ENCODE measurements at regions not wholly inside any gene's neighbourhood (a gene's known extent, or its start where the extent isn't known, plus 50 kb on each side); places are given as distances from the start of the nearest gene placed in this dataset.

GRCh38 chr1:5812295-5812694, 179.9 kb downstream of the NPHP4 start:
- no peak for DNase-seq (ENCODE audit: low spot score)

- no peak for DNase-seq (ENCODE audit: low spot score)
Measured at GRCh38 chr1:5811419-5811818, 180.8 kb downstream of the NPHP4 start.

GRCh38 chr1:5810553-5811270, 181.5 kb downstream of the NPHP4 start:
- no peak for DNase-seq (ENCODE audit: low spot score)

GRCh38 chr1:5810131-5810530, 182.1 kb downstream of the NPHP4 start:
- DNase-seq (ENCODE audit: low spot score) = no peak

- DNase-seq (ENCODE audit: low spot score) = no peak
Measured at GRCh38 chr1:5809207-5809788, 182.9 kb downstream of the NPHP4 start.

- no peak for DNase-seq (ENCODE audit: low spot score)
Measured at GRCh38 chr1:5803851-5804250, 188.4 kb downstream of the NPHP4 start.

- no peak for DNase-seq (ENCODE audit: low spot score)
Measured at GRCh38 chr1:5802606-5803005, 189.6 kb downstream of the NPHP4 start.

- DNase-seq (ENCODE audit: low spot score) = no peak
Measured at GRCh38 chr1:5798904-5799303, 193.3 kb downstream of the NPHP4 start.

GRCh38 chr1:5798151-5798730, 194.0 kb downstream of the NPHP4 start:
- DNase-seq (ENCODE audit: low spot score) = peak; percentile 6

- no peak for DNase-seq (ENCODE audit: low spot score)
Measured at GRCh38 chr1:5796028-5796427, 196.2 kb downstream of the NPHP4 start.

- no peak for DNase-seq (ENCODE audit: low spot score)
Measured at GRCh38 chr1:5794279-5794678, 197.9 kb downstream of the NPHP4 start.

- DNase-seq (ENCODE audit: low spot score) = no peak
Measured at GRCh38 chr1:5793516-5793915, 198.7 kb downstream of the NPHP4 start.

- DNase-seq (ENCODE audit: low spot score) = no peak
Measured at GRCh38 chr1:5781079-5781478, 211.1 kb downstream of the NPHP4 start.

GRCh38 chr1:5780324-5780716, 211.9 kb downstream of the NPHP4 start:
- no peak for DNase-seq (ENCODE audit: low spot score)

GRCh38 chr1:5779608-5780323, 212.5 kb downstream of the NPHP4 start:
- DNase-seq (ENCODE audit: low spot score) = no peak

- no peak for DNase-seq (ENCODE audit: low spot score)
Measured at GRCh38 chr1:5776035-5776550, 216.1 kb downstream of the NPHP4 start.

- DNase-seq (ENCODE audit: low spot score) = no peak
Measured at GRCh38 chr1:5774019-5774418, 218.2 kb downstream of the NPHP4 start.

GRCh38 chr1:5771788-5772187, 220.4 kb downstream of the NPHP4 start:
- no peak for DNase-seq (ENCODE audit: low spot score)

- no peak for DNase-seq (ENCODE audit: low spot score)
Measured at GRCh38 chr1:5770981-5771765, 221.1 kb downstream of the NPHP4 start.

GRCh38 chr1:5769760-5770159, 222.5 kb downstream of the NPHP4 start:
- DNase-seq (ENCODE audit: low spot score) = no peak

GRCh38 chr1:5769146-5769545, 223.1 kb downstream of the NPHP4 start:
- DNase-seq (ENCODE audit: low spot score) = no peak

GRCh38 chr1:5768014-5768413, 224.2 kb downstream of the NPHP4 start:
- no peak for DNase-seq (ENCODE audit: low spot score)

Data from pons (tissue), 1 donor.